ENCODE measurements at regions not wholly inside any gene's neighbourhood (a gene's known extent, or its start where the extent isn't known, plus 50 kb on each side); places are given as distances from the start of the nearest gene placed in this dataset.

DNA sequence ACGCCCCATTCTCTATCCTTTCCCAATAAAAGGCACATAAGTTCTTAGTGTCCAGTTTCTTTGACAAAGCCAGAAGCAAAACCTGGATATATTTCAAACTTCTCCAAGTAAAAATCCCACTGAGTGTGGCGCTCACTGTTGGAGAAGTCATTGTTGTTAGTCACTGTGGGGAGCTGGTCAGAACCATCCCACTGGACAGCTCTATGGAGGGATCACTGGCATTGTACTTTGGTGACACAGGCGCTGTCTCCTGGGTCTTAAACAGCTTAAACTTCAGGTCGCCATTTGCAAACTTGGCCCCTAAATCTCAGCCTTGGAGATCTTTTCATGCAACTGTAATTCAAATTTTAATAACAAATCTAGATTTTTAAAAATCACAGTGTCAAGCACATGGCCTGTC is 111.5 kb upstream of the SLC24A3 start:
- no peak overlapping the region for H3K27ac ChIP-seq
- no peak for TF ChIP-seq POLR2A (IDR thresholded peaks at IDR 0.05)
- TF ChIP-seq, protein P1, sequence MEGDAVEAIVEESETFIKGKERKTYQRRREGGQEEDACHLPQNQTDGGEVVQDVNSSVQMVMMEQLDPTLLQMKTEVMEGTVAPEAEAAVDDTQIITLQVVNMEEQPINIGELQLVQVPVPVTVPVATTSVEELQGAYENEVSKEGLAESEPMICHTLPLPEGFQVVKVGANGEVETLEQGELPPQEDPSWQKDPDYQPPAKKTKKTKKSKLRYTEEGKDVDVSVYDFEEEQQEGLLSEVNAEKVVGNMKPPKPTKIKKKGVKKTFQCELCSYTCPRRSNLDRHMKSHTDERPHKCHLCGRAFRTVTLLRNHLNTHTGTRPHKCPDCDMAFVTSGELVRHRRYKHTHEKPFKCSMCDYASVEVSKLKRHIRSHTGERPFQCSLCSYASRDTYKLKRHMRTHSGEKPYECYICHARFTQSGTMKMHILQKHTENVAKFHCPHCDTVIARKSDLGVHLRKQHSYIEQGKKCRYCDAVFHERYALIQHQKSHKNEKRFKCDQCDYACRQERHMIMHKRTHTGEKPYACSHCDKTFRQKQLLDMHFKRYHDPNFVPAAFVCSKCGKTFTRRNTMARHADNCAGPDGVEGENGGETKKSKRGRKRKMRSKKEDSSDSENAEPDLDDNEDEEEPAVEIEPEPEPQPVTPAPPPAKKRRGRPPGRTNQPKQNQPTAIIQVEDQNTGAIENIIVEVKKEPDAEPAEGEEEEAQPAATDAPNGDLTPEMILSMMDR (IDR thresholded peaks at IDR 0.05) = no peak
- intact Hi-C loops (cut with DNase I) = no loop called here

DNA sequence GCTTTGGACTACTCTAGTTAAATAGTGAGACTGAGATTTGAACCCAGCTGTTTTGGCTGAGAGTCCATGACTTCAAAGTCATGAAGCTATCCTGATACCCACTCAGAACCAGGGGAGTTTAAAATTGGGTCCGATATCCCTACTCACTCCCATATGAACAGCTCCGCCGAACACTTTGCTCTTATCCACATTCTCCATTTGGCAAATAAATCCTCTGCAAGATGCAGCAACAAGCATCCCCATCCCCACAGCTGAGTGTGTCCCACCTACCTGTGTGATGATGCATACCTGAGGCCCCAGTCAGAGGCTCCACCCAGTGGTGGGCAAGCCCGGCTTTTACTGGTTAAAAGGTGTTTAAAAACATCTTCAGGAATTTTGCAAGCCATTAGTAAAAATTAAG is 108.3 kb upstream of the SLC24A3 start:
- no peaks in the 10 kb centered on the region for H3K9me3 ChIP-seq
- no peak for TF ChIP-seq POLR2A (IDR thresholded peaks at IDR 0.05)
- TF ChIP-seq, protein P1 (IDR thresholded peaks at IDR 0.05) = no peak
- H3K27ac ChIP-seq = no peak overlapping the region
- DNase-seq = no peak
- H3K4me1 ChIP-seq = no peaks in the 10 kb centered on the region
- intact Hi-C loops (cut with DNase I) = no loop called here
- no peaks in the 10 kb centered on the region for H3K27me3 ChIP-seq
- 88 to 96% methylated on average over 4 of the region's 4 CpGs for WGBS, 2 donors
- H3K36me3 ChIP-seq = no peaks in the 10 kb centered on the region
- no peak overlapping the region for H3K4me3 ChIP-seq

More for the DNA sequence above, 111.5 kb upstream of the SLC24A3 start:
- WGBS, 2 donors = 76 to 77% methylated on average over 4 of the region's 4 CpGs
- no peak for DNase-seq
- Histone ChIP-seq H3K36me3 (no peaks in the 10 kb centered on the region), H3K9me3 (no peaks in the 10 kb centered on the region), H3K27me3 (no peaks in the 10 kb centered on the region), H3K4me3 (no peak overlapping the region), H3K4me1 (no peaks in the 10 kb centered on the region)

DNA sequence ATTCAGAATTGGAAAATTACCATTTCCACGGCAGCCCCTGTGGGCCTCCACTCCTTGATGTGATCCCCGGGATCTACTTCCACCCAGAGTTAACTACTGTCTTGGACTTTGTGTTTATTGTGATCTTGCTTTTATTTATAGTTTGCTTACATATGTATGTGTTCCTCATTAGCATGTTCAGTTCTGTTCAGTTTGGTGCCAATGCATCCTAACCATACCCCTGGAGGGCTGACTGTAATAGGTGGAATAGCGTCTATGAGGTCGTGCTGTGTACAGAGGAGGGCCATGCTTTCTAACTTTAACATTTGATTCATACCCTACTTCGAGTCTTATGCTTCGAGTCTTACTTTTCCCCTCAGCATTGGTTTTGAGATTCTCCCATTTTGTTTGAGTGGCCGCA is 104.3 kb upstream of the SLC24A3 start:
- intact Hi-C loops (cut with DNase I) = no loop called here
- no peaks in the 10 kb centered on the region for H3K27me3 ChIP-seq

DNA sequence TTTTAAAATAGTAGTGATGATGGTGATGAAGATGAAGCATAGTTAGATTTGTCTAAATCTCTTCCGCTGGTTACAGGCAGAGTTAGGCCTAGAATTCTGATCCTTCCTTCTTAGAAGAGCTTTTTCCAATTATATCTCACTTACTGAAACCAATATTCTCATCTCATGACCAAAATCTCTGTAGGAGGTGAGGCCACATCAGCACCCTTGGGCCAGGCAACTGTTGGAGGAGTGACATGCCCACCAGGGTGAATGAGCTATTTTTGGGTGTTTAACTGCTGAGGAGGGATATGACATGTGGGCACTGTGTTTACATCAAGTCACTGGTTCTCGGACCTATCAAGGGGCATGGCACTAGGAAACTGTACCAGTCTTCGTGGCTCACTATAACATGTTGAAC is 102.2 kb upstream of the SLC24A3 start:
- no peaks in the 10 kb centered on the region for H3K27me3 ChIP-seq
- no peak overlapping the region for H3K27ac ChIP-seq
- no peaks in the 10 kb centered on the region for H3K9me3 ChIP-seq
- no peak for DNase-seq
- H3K4me1 ChIP-seq = peaks cover 0 to 9% (median 0%) of the 10 kb centered on the region in 3 donors
- H3K4me3 ChIP-seq = no peak overlapping the region
- H3K36me3 ChIP-seq = no peaks in the 10 kb centered on the region
- intact Hi-C loops (cut with DNase I) = no loop called here
- TF ChIP-seq, protein P1 (IDR thresholded peaks at IDR 0.05) = no peak
- WGBS, 2 donors = 76 to 86% methylated on average over 3 of the region's 3 CpGs

More for the DNA sequence above, 104.3 kb upstream of the SLC24A3 start:
- Histone ChIP-seq H3K4me3 (no peak overlapping the region), H3K27ac (no peak overlapping the region), H3K4me1 (no peaks in the 10 kb centered on the region), H3K9me3 (no peaks in the 10 kb centered on the region), H3K36me3 (no peaks in the 10 kb centered on the region)
- DNase-seq = no peak
- 73 to 77% methylated on average over 7 of the region's 7 CpGs for WGBS, 2 donors
- TF ChIP-seq, protein P1 (IDR thresholded peaks at IDR 0.05) = no peak

DNA sequence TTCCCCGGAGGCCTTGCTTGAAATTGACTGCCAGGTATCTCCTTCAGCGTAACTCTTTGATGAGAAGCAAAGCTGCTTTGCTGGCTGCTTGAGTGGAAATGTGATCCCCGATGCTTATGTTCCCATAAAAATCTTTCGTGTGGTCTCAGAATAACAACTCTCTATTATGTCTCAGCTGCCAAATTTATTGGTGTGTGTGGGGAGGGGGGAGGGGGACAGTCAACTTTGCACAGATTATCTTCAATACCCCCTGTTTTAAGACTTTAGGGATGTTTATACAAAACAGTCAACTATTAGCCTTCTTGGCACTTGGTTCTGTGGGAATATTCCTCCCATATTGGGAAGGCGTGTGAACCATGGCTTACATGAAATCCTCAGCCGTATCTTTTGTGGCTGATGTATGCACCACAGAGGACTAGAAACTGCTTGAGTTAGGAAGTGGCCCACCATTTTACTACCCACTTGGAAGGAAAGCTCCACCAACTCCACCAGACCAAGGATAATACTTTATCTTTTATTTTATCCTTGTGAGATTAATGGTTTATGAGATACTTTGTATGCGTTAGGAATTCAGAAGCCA is 101.5 kb upstream of the SLC24A3 start:
- Histone ChIP-seq H3K36me3 (no peaks in the 10 kb centered on the region), H3K4me1 (peaks cover 0 to 9% (median 0%) of the 10 kb centered on the region in 3 donors), H3K9me3 (no peaks in the 10 kb centered on the region), H3K27ac (no peak overlapping the region), H3K4me3 (no peak overlapping the region), H3K27me3 (no peaks in the 10 kb centered on the region)
- DNase-seq = no peak
- TF ChIP-seq, protein P1 (IDR thresholded peaks at IDR 0.05) = no peak
- TF ChIP-seq POLR2A (IDR thresholded peaks at IDR 0.05) = no peak
- intact Hi-C loops (cut with DNase I) = no loop called here
- 59 to 70% methylated on average over 7 of the region's 7 CpGs for WGBS, 2 donors
